Ishikawa (cell line): ENCODE measurements at regions not wholly inside any gene's neighbourhood (a gene's known extent, or its start where the extent isn't known, plus 50 kb on each side); places are given as distances from the start of the nearest gene placed in this dataset.

Source experiments
- CREB1 ChIP-seq: IDR thresholded peaks from 2 replicates; pipeline ENCODE4 v1.6.1; 2012; ENCODE audit warnings: low read depth
- EP300 ChIP-seq: IDR thresholded peaks from 2 replicates; pipeline ENCODE4 v1.6.1; 2012; ENCODE audit warnings: borderline replicate concordance
- RAD21 ChIP-seq: IDR thresholded peaks from 2 replicates; pipeline ENCODE4 v1.6.1; 2012; ENCODE audit warnings: low read depth
- ZBTB7A ChIP-seq: IDR thresholded peaks from 2 replicates; pipeline ENCODE4 v1.6.1; 2012; ENCODE audit warnings: low read depth
- TF ChIP-seq, protein P1 (sequence below): IDR thresholded peaks from 2 replicates; pipeline ENCODE4 v1.6.1; 2012; ENCODE audit warnings: low read depth, mild to moderate bottlenecking
- TF ChIP-seq, protein P2 (sequence below): IDR thresholded peaks from 2 replicates; pipeline ENCODE4 v1.6.1; 2012

DNA sequence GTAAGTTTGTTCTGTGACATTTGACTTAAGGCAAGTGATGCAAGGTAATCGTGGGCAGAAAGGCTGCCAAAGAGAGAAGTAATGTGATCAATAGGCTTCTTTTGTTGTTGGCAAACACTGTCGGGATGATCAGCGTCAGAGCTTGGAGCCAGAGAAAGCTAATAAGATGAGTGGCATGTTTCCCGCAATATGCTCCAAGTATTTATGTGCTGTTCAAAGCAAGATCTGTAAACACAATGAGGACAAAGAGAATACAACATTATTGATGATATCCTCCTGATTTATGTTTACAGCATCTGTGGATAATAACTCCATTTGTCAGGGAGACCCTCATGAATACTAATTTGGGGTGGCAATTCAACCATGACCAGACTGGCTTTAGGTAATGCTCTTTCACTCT is 603.3 kb downstream of the TDRD15 start:
- TF ChIP-seq, protein P1, sequence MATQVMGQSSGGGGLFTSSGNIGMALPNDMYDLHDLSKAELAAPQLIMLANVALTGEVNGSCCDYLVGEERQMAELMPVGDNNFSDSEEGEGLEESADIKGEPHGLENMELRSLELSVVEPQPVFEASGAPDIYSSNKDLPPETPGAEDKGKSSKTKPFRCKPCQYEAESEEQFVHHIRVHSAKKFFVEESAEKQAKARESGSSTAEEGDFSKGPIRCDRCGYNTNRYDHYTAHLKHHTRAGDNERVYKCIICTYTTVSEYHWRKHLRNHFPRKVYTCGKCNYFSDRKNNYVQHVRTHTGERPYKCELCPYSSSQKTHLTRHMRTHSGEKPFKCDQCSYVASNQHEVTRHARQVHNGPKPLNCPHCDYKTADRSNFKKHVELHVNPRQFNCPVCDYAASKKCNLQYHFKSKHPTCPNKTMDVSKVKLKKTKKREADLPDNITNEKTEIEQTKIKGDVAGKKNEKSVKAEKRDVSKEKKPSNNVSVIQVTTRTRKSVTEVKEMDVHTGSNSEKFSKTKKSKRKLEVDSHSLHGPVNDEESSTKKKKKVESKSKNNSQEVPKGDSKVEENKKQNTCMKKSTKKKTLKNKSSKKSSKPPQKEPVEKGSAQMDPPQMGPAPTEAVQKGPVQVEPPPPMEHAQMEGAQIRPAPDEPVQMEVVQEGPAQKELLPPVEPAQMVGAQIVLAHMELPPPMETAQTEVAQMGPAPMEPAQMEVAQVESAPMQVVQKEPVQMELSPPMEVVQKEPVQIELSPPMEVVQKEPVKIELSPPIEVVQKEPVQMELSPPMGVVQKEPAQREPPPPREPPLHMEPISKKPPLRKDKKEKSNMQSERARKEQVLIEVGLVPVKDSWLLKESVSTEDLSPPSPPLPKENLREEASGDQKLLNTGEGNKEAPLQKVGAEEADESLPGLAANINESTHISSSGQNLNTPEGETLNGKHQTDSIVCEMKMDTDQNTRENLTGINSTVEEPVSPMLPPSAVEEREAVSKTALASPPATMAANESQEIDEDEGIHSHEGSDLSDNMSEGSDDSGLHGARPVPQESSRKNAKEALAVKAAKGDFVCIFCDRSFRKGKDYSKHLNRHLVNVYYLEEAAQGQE: no peak
- TF ChIP-seq EP300 (no peak), CREB1 (no peak), RAD21 (no peak), ZBTB7A (no peak)
- TF ChIP-seq, protein P2, sequence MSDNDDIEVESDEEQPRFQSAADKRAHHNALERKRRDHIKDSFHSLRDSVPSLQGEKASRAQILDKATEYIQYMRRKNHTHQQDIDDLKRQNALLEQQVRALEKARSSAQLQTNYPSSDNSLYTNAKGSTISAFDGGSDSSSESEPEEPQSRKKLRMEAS: no peak
